H4 (cell line): ENCODE measurements at regions not wholly inside any gene's neighbourhood (a gene's known extent, or its start where the extent isn't known, plus 50 kb on each side); places are given as distances from the start of the nearest gene placed in this dataset.

Experiments used
- DNase-seq: peaks from one replicate; pipeline ENCODE4 v3.0.0-alpha.2; 2015; ENCODE audit warnings: low spot score

- DNase-seq = peak; percentile 25
Observed at GRCh38 chr5:120007598-120007997, 378.2 kb downstream of the FAM170A start.

GRCh38 chr5:120012431-120012830 lies 383.1 kb downstream of the FAM170A start:
- no peak for DNase-seq

- DNase-seq = no peak
Observed at GRCh38 chr5:120014535-120014934, 385.2 kb downstream of the FAM170A start.

GRCh38 chr5:120016717-120017382 lies 387.5 kb downstream of the FAM170A start:
- no peak for DNase-seq

- no peak for DNase-seq
Observed at GRCh38 chr5:120017513-120017912, 388.2 kb downstream of the FAM170A start.

GRCh38 chr5:120035181-120035580 lies 405.8 kb downstream of the FAM170A start:
- DNase-seq = no peak

GRCh38 chr5:120035815-120036577 lies 406.6 kb downstream of the FAM170A start:
- no peak for DNase-seq

GRCh38 chr5:120037451-120037850 lies 408.1 kb downstream of the FAM170A start:
- no peak for DNase-seq

GRCh38 chr5:120039111-120039510 lies 409.8 kb downstream of the FAM170A start:
- no peak for DNase-seq

GRCh38 chr5:120043431-120043830 lies 414.1 kb downstream of the FAM170A start:
- no peak for DNase-seq

- DNase-seq = no peak
Observed at GRCh38 chr5:120052916-120053828, 410.9 kb upstream of the PRR16 start.

GRCh38 chr5:120053841-120054240 lies 410.3 kb upstream of the PRR16 start:
- no peak for DNase-seq

- DNase-seq = peak; percentile 43
Observed at GRCh38 chr5:120055858-120056257, 408.2 kb upstream of the PRR16 start.

- DNase-seq = peak; percentile 31
Observed at GRCh38 chr5:120062515-120062917, 401.6 kb upstream of the PRR16 start.

- no peak for DNase-seq
Observed at GRCh38 chr5:120072068-120072761, 391.9 kb upstream of the PRR16 start.

- no peak for DNase-seq
Observed at GRCh38 chr5:120073722-120074121, 390.4 kb upstream of the PRR16 start.

GRCh38 chr5:120080781-120081180 lies 383.3 kb upstream of the PRR16 start:
- DNase-seq = no peak

GRCh38 chr5:120082316-120083068 lies 381.6 kb upstream of the PRR16 start:
- no peak for DNase-seq

- DNase-seq = no peak
Observed at GRCh38 chr5:120083851-120084542, 380.1 kb upstream of the PRR16 start.

GRCh38 chr5:120084543-120084870 lies 379.6 kb upstream of the PRR16 start:
- no peak for DNase-seq

GRCh38 chr5:120086081-120086480 lies 378.0 kb upstream of the PRR16 start:
- DNase-seq = no peak
